ENCODE measurements at regions not wholly inside any gene's neighbourhood (a gene's known extent, or its start where the extent isn't known, plus 50 kb on each side); places are given as distances from the start of the nearest gene placed in this dataset.
"Not testable (repeated sequence)": the region's sequence is repeated elsewhere in the genome, so short reads cannot be mapped to it uniquely, and the experiment has no call there.

GRCh38 chr13:59360108-59360507 lies 803.6 kb downstream of the DIAPH3 start:
- DNase-seq (ENCODE audit: low spot score) = no peak

GRCh38 chr13:59360916-59361315 lies 802.8 kb downstream of the DIAPH3 start:
- no peak for DNase-seq (ENCODE audit: low spot score)

- no peak for DNase-seq (ENCODE audit: low spot score)
Measured at GRCh38 chr13:59363313-59363712, 800.4 kb downstream of the DIAPH3 start.

- no peak for DNase-seq (ENCODE audit: low spot score)
Measured at GRCh38 chr13:59363947-59364346, 799.8 kb downstream of the DIAPH3 start.

GRCh38 chr13:59364641-59365085 lies 799.1 kb downstream of the DIAPH3 start:
- no peak for DNase-seq (ENCODE audit: low spot score)

GRCh38 chr13:59367467-59367866 lies 796.3 kb downstream of the DIAPH3 start:
- DNase-seq (ENCODE audit: low spot score) = no peak

GRCh38 chr13:59367904-59368303 lies 795.8 kb downstream of the DIAPH3 start:
- no peak for DNase-seq (ENCODE audit: low spot score)

GRCh38 chr13:59368693-59369092 lies 795.0 kb downstream of the DIAPH3 start:
- no peak for DNase-seq (ENCODE audit: low spot score)

GRCh38 chr13:59371229-59371628 lies 792.5 kb downstream of the DIAPH3 start:
- no peak for DNase-seq (ENCODE audit: low spot score)

GRCh38 chr13:59373341-59373740 lies 790.4 kb downstream of the DIAPH3 start:
- DNase-seq (ENCODE audit: low spot score) = no peak

- DNase-seq (ENCODE audit: low spot score) = no peak
Measured at GRCh38 chr13:59374691-59375090, 789.0 kb downstream of the DIAPH3 start.

GRCh38 chr13:59384154-59384553 lies 779.6 kb downstream of the DIAPH3 start:
- DNase-seq (ENCODE audit: low spot score) = no peak

GRCh38 chr13:59391696-59392095 lies 772.0 kb downstream of the DIAPH3 start:
- DNase-seq (ENCODE audit: low spot score) = peak; percentile 8

GRCh38 chr13:59392328-59392727 lies 771.4 kb downstream of the DIAPH3 start:
- no peak for DNase-seq (ENCODE audit: low spot score)

GRCh38 chr13:59394496-59394895 lies 769.2 kb downstream of the DIAPH3 start:
- no peak for DNase-seq (ENCODE audit: low spot score)

- DNase-seq (ENCODE audit: low spot score) = no peak
Measured at GRCh38 chr13:59398127-59398526, 765.6 kb downstream of the DIAPH3 start.

- no peak for DNase-seq (ENCODE audit: low spot score)
Measured at GRCh38 chr13:59398661-59399060, 765.1 kb downstream of the DIAPH3 start.

GRCh38 chr13:59399513-59399912 lies 764.2 kb downstream of the DIAPH3 start:
- no peak for DNase-seq (ENCODE audit: low spot score)

- no peak for DNase-seq (ENCODE audit: low spot score)
Measured at GRCh38 chr13:59404331-59404730, 759.4 kb downstream of the DIAPH3 start.

- DNase-seq (ENCODE audit: low spot score) = not testable (repeated sequence)
Measured at GRCh38 chr13:59407251-59407650, 756.5 kb downstream of the DIAPH3 start.

GRCh38 chr13:59408738-59409137 lies 755.0 kb downstream of the DIAPH3 start:
- DNase-seq (ENCODE audit: low spot score) = no peak

- DNase-seq (ENCODE audit: low spot score) = no peak
Measured at GRCh38 chr13:59409211-59409610, 754.5 kb downstream of the DIAPH3 start.

GRCh38 chr13:59409634-59410200 lies 754.0 kb downstream of the DIAPH3 start:
- DNase-seq (ENCODE audit: low spot score) = no peak

GRCh38 chr13:59413126-59413525 lies 750.6 kb downstream of the DIAPH3 start:
- DNase-seq (ENCODE audit: low spot score) = no peak

GRCh38 chr13:59414006-59414405 lies 749.7 kb downstream of the DIAPH3 start:
- DNase-seq (ENCODE audit: low spot score) = no peak
